K562 (cell line): ENCODE measurements at regions not wholly inside any gene's neighbourhood (a gene's known extent, or its start where the extent isn't known, plus 50 kb on each side); places are given as distances from the start of the nearest gene placed in this dataset.

Experiments
- ATAC-seq: fragments of 200-7000 bp; cut with Tn5 transposase; 3 replicates; pipeline ENCODE4 v1.9.1; 2020; ENCODE audit warnings: moderate library complexity
- BruUV-seq: library from RNA; stranded (reverse); fragments of 400-500 nt; replicated peaks from 2 replicates; lab custom pipeline; 2021; lab: Mats Ljungman, UMichigan
- CTCF ChIA-PET: fragments of 300-600 bp; formaldehyde crosslinking; extraction: SDS; loops from one replicate; lab custom pipeline; 2021; ENCODE audit warnings: low intra/inter-chr PET ratio; lab: Yijun Ruan, JAX
- POLR2A ChIA-PET: fragments of 300-600, 350-650 bp; sonication (Branson Sonifier 250); formaldehyde crosslinking; extraction: SDS; loops from one replicate; lab custom pipeline; 2021; ENCODE audit warnings: antibody characterized with exemption, inconsistent platforms; lab: Yijun Ruan, JAX
- DNase-seq, 4 experiments: peaks; one replicate each; pipeline versions ENCODE4 v3.0.0 to v3.0.0-alpha.2; 2011 to 2018; ENCODE audit warnings: low spot score in 3 of 4, mixed read lengths in 3 of 4; ENCODE audit errors: extremely low read depth in 1 of 4
- FAIRE-seq: peaks from 2 replicates; lab custom pipeline; 2011; peaks lifted over from hg19 to GRCh38; lab: Jason Lieb, UNC
- H2AFZ ChIP-seq: 2 replicates; pipeline ENCODE4 v1.6.0; 2011; ENCODE audit warnings: low read depth, low read length, control low read depth, inconsistent platforms
- H3K27ac ChIP-seq: fragments of 200-600 bp; 3 replicates; pipeline ENCODE4 v1.8.0; 2011; ENCODE audit warnings: low read depth, mild to moderate bottlenecking, control low read depth, inconsistent platforms, low read length, moderate library complexity, mixed read lengths; ENCODE audit errors: extremely low read depth
- H3K27me3 ChIP-seq, 2 experiments: fragments of 300-600 bp in 1 of 2; 2 replicates in 1 of 2; 3 replicates in 1 of 2; pipeline versions ENCODE4 v1.6.0 to v1.8.0; 2011; ENCODE audit warnings: inconsistent platforms in 2 of 2, low read length in 2 of 2, mild to moderate bottlenecking in 1 of 2, mixed read lengths in 1 of 2, moderate library complexity in 1 of 2; ENCODE audit not compliant: control insufficient read depth in 2 of 2, insufficient read depth in 2 of 2
- H3K36me3 ChIP-seq: fragments of 300-600 bp; 3 replicates; pipeline ENCODE4 v1.8.0; 2011; ENCODE audit warnings: mild to moderate bottlenecking, low read length, inconsistent platforms; ENCODE audit not compliant: control insufficient read depth, insufficient read depth
- H3K4me1 ChIP-seq, 2 experiments: fragments of 200-600 bp in 1 of 2; replicated peaks in 1 of 2; 2 replicates in 1 of 2; 3 replicates in 1 of 2; pipeline versions ENCODE4 v1.5.1 to v1.8.0; 2011; ENCODE audit warnings: inconsistent platforms in 2 of 2, low read length in 2 of 2, mild to moderate bottlenecking in 1 of 2, mixed read lengths in 1 of 2, moderate library complexity in 1 of 2; ENCODE audit not compliant: control insufficient read depth in 2 of 2, insufficient read depth in 2 of 2
- H3K4me2 ChIP-seq: 2 replicates; pipeline ENCODE4 v1.6.1; 2011; ENCODE audit warnings: low read length, control low read depth, inconsistent platforms, mixed read lengths; ENCODE audit not compliant: insufficient read depth
- H3K4me3 ChIP-seq: fragments of 200-600 bp; sonication (generic), shearing (Covaris generic); 2 replicates; pipeline ENCODE4 v1.5.1; 2016; ENCODE audit warnings: control low read depth, inconsistent platforms
- H3K79me2 ChIP-seq: fragments of 200-600 bp; 3 replicates; pipeline ENCODE4 v1.8.0; 2011; ENCODE audit warnings: low read length, inconsistent platforms; ENCODE audit not compliant: control insufficient read depth, insufficient read depth
- H3K9ac ChIP-seq, 2 experiments: 2 replicates each; pipeline versions ENCODE4 v1.6.0 to v1.6.1; 2011; ENCODE audit warnings: low read depth in 2 of 2, low read length in 2 of 2, control low read depth in 1 of 2, inconsistent platforms in 1 of 2, mild to moderate bottlenecking in 1 of 2, mixed read lengths in 1 of 2; ENCODE audit not compliant: insufficient read depth in 1 of 2
- H3K9me1 ChIP-seq: one replicate; pipeline ENCODE4 v1.6.0; 2011; ENCODE audit warnings: inconsistent platforms, mild to moderate bottlenecking, low read length, moderate library complexity; ENCODE audit not compliant: control insufficient read depth, insufficient read depth
- H3K9me3 ChIP-seq: replicated peaks from 2 replicates; pipeline ENCODE4 v1.5.1; 2011; ENCODE audit warnings: low read depth, low read length, inconsistent platforms; ENCODE audit not compliant: control insufficient read depth, insufficient read depth
- H4K20me1 ChIP-seq: replicated peaks from 2 replicates; pipeline ENCODE4 v1.6.1; 2011; ENCODE audit warnings: low read length, inconsistent platforms, mixed read lengths; ENCODE audit not compliant: control insufficient read depth, insufficient read depth
- IRF9 ChIP-seq: fragments of 450-650 bp; IDR thresholded peaks from 2 replicates; pipeline ENCODE4 v1.6.1; 2016; ENCODE audit warnings: missing biosample characterization, missing genetic modification characterization
- L3MBTL2 ChIP-seq: fragments of 450-650 bp; IDR thresholded peaks from 2 replicates; pipeline ENCODE4 v1.6.1; 2016; ENCODE audit warnings: mild to moderate bottlenecking, moderate library complexity
- MECOM ChIP-seq: fragments of 250-450 bp; sonication (Bioruptor Pico); IDR thresholded peaks from 2 replicates; pipeline ENCODE4 v1.8.0; 2022; ENCODE audit warnings: inconsistent platforms
- SRSF9 ChIP-seq: fragments of 200-400 bp; formaldehyde crosslinking; IDR thresholded peaks from 2 replicates; pipeline ENCODE4 v1.6.1; 2017; ENCODE audit warnings: low read depth, low read length, borderline replicate concordance
- WGBS: fragments of 100-300 bp; shearing (Covaris generic); methylation state at CpG from one replicate; pipeline ENCODE4 v1.1.6; 2016; ENCODE audit warnings: low coverage, mixed read lengths; ENCODE audit not compliant: insufficient coverage; ENCODE audit errors: missing lambda C conversion rate; 5-methylcytosine and 5-hydroxymethylcytosine counted together
- in situ Hi-C: fragments of 300-500 bp; cut with MboI; formaldehyde crosslinking; loops from 4 replicates; pipeline ENCODE4 v1.15.0; 2018; ENCODE audit warnings: inconsistent platforms, mixed read lengths
- intact Hi-C: fragments of 100-400 bp; cut with micrococcal nuclease; formaldehyde crosslinking; loops from 2 replicates; pipeline ENCODE4 v1.14.2; 2022
- TF ChIP-seq, protein P1 (sequence below): sonication (generic); formaldehyde crosslinking; IDR thresholded peaks from 2 replicates; pipeline ENCODE4 v1.8.1; 2023; ENCODE audit warnings: mild to moderate bottlenecking, missing genetic modification reagents

DNA sequence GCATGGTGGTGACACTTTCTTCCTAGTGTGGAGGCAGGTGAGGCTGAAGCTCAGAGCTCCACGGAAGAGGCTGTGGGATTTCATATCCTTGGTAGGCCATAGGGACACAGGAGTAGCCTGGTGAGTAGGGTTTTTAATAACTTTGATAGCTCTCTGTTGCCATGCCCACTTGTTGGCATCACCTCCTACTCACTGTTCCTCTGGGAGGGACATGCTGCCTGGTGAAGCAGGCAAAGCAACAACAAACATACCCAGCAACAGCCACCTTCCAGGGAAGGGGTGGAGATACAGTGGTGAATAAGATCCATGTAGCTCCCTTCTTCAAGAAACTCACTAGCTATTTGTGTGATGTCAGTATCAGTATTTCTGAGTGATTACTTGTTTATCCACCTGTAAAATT, 285.4 kb downstream of the CLIC5 start (continued):
- TF ChIP-seq SRSF9 (no peak), MECOM (CRISPR knock-in tag) (no peak), IRF9 (tag) (no peak)
- TF ChIP-seq, protein P1, sequence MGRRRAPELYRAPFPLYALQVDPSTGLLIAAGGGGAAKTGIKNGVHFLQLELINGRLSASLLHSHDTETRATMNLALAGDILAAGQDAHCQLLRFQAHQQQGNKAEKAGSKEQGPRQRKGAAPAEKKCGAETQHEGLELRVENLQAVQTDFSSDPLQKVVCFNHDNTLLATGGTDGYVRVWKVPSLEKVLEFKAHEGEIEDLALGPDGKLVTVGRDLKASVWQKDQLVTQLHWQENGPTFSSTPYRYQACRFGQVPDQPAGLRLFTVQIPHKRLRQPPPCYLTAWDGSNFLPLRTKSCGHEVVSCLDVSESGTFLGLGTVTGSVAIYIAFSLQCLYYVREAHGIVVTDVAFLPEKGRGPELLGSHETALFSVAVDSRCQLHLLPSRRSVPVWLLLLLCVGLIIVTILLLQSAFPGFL: no peak

GRCh38 chr6:45728674-45729073, 287.0 kb downstream of the CLIC5 start:
- no peak overlapping the region for H2AFZ ChIP-seq
- H3K4me1 ChIP-seq: no peaks in the 10 kb centered on the region
- no peak overlapping the region for H3K4me2 ChIP-seq
- 4% methylated on average over 3 of the region's 3 CpGs for WGBS
- TF ChIP-seq L3MBTL2: no peak
- TF ChIP-seq, all 486 proteins: peak for 0
- Histone ChIP-seq H3K27me3 (peaks cover 0 to 12% of the 10 kb centered on the region in 2 experiments; a peak in 2 of 5 replicates), H4K20me1 (0 out of 2 replicates have a peak, but pooled peaks cover 2% of the 10 kb centered on the region), H3K27ac (no peak overlapping the region), H3K4me3 (no peak overlapping the region), H3K36me3 (no peaks in the 10 kb centered on the region), H3K9ac (no peak overlapping the region), H3K9me3 (no peaks in the 10 kb centered on the region), H3K79me2 (no peaks in the 10 kb centered on the region), H3K9me1 (no peaks in the 10 kb centered on the region)
- in situ Hi-C loops: no loop called here
- BruUV-seq: no TSS peak
- intact Hi-C loops: no loop called here
- no peak for DNase-seq
- POLR2A ChIA-PET: interaction anchor here (1.4 kb wide), 1 partner anchor 11 kb away, joined by 3 read pairs; no protein-coding TSS in a partner anchor
- CTCF ChIA-PET: no interaction called here
- ATAC-seq: no peak
- FAIRE-seq: no peak
